OCI-LY3 (cell line): ENCODE measurements at regions not wholly inside any gene's neighbourhood (a gene's known extent, or its start where the extent isn't known, plus 50 kb on each side); places are given as distances from the start of the nearest gene placed in this dataset.

Experiments used
- H2AFZ ChIP-seq: fragments of 200-600, 300-600 bp; shearing (Covaris generic); 2 replicates; pipeline ENCODE4 v1.6.0; 2014; ENCODE audit warnings: antibody characterized with exemption, low read depth, low read length
- H3K27ac ChIP-seq: fragments of 200-600, 300-600 bp; sonication (generic); 2 replicates; pipeline ENCODE4 v1.5.1; 2014; ENCODE audit warnings: mild to moderate bottlenecking, low read length, moderate library complexity, mixed read lengths
- H3K27me3 ChIP-seq: fragments of 200-600, 300-600 bp; sonication (generic); 2 replicates; pipeline ENCODE4 v1.6.1; 2014; ENCODE audit warnings: low read depth, low read length, mixed read lengths
- H3K36me3 ChIP-seq: fragments of 200-600, 300-600 bp; sonication (generic); replicated peaks from 2 replicates; pipeline ENCODE3; 2014; ENCODE audit warnings: low read depth, low read length, mixed read lengths
- H3K4me1 ChIP-seq: fragments of 300-600, 200-600 bp; sonication (generic); 2 replicates; pipeline ENCODE4 v1.6.1; 2014; ENCODE audit warnings: low read length, mixed read lengths
- H3K4me2 ChIP-seq: fragments of 200-600, 300-600 bp; sonication (generic); 2 replicates; pipeline ENCODE4 v1.6.1; 2014; ENCODE audit warnings: low read length, mixed read lengths
- H3K4me3 ChIP-seq: fragments of 300-600, 200-600 bp; sonication (generic); 2 replicates; pipeline ENCODE4 v1.5.1; 2014; ENCODE audit warnings: antibody characterized with exemption, mild to moderate bottlenecking, low read length, moderate library complexity
- H3K79me2 ChIP-seq: fragments of 300-600, 200-600 bp; shearing (Covaris generic); 2 replicates; pipeline ENCODE4 v1.6.1; 2014; ENCODE audit warnings: mild to moderate bottlenecking, low read length, mixed read lengths
- H3K9ac ChIP-seq: fragments of 300-600, 200-600 bp; shearing (Covaris generic); 2 replicates; pipeline ENCODE4 v1.6.0; 2014; ENCODE audit warnings: mild to moderate bottlenecking, low read length, moderate library complexity
- H3K9me3 ChIP-seq: fragments of 200-600, 300-600 bp; shearing (Covaris generic); 2 replicates; pipeline ENCODE4 v1.6.1; 2014; ENCODE audit warnings: low read length, mixed read lengths; ENCODE audit not compliant: insufficient read depth
- H4K20me1 ChIP-seq: fragments of 200-600, 300-600 bp; sonication (generic); 2 replicates; pipeline ENCODE4 v1.6.1; 2016; ENCODE audit warnings: low read length, mixed read lengths; ENCODE audit not compliant: insufficient read depth
- CTCF ChIP-seq: fragments of 200-600, 300-600 bp; sonication (generic); IDR thresholded peaks from 2 replicates; pipeline ENCODE4 v1.5.1; 2014; ENCODE audit warnings: antibody characterized with exemption, low read length, low read depth
- EZH2phosphoT487 ChIP-seq: fragments of 200-600 bp; shearing (Covaris generic); IDR thresholded peaks from 2 replicates; pipeline ENCODE4 v1.6.1; 2018; ENCODE audit warnings: antibody characterized with exemption, mixed run types, low read depth

GRCh38 chr10:107443326-107443725 lies 278.8 kb upstream of the SORCS1 start:
- H3K9me3 ChIP-seq = no peaks in the 10 kb centered on the region
- peak overlapping the region; percentile 78 for H3K4me3 ChIP-seq
- TF ChIP-seq CTCF (no peak), EZH2phosphoT487 (no peak)
- H3K36me3 ChIP-seq = peaks cover 13% of the 10 kb centered on the region
- peak overlapping the region; percentile 99 for H3K27ac ChIP-seq
- H3K4me1 ChIP-seq = peaks cover 58% of the 10 kb centered on the region
- H3K79me2 ChIP-seq = no peaks in the 10 kb centered on the region; the same call in 1 of the 2 replicates
- H4K20me1 ChIP-seq = no peaks in the 10 kb centered on the region
- no peak overlapping the region for H2AFZ ChIP-seq
- no peaks in the 10 kb centered on the region for H3K27me3 ChIP-seq
- H3K9ac ChIP-seq = peak overlapping the region; percentile 92
- peak overlapping the region; percentile 87 for H3K4me2 ChIP-seq

GRCh38 chr10:107442035-107442505 lies 277.6 kb upstream of the SORCS1 start:
- Histone ChIP-seq H4K20me1 (no peaks in the 10 kb centered on the region), H3K27me3 (no peaks in the 10 kb centered on the region), H3K9ac (peak overlapping the region; percentile 92), H3K79me2 (no peaks in the 10 kb centered on the region; the same call in 1 of the 2 replicates), H3K36me3 (peaks cover 8% of the 10 kb centered on the region), H3K4me3 (peak overlapping the region; percentile 78), H3K4me2 (peak overlapping the region; percentile 87), H3K9me3 (no peaks in the 10 kb centered on the region), H3K4me1 (peaks cover 71% of the 10 kb centered on the region), H3K27ac (peak overlapping the region; percentile 99), H2AFZ (no peak overlapping the region)
- no peak for TF ChIP-seq EZH2phosphoT487
- no peak for TF ChIP-seq CTCF

GRCh38 chr10:107440741-107441140 lies 276.2 kb upstream of the SORCS1 start:
- Histone ChIP-seq H3K4me3 (no peak overlapping the region), H3K4me2 (no peak overlapping the region; the same call in 1 of the 2 replicates), H3K4me1 (peaks cover 84% of the 10 kb centered on the region), H3K9ac (no peak overlapping the region), H3K27ac (peak overlapping the region; percentile 99; the same call in 1 of the 2 replicates), H4K20me1 (no peaks in the 10 kb centered on the region), H3K36me3 (peaks cover 8% of the 10 kb centered on the region), H3K79me2 (no peaks in the 10 kb centered on the region; the same call in 1 of the 2 replicates), H2AFZ (no peak overlapping the region), H3K27me3 (no peaks in the 10 kb centered on the region), H3K9me3 (no peaks in the 10 kb centered on the region)
- no peak for TF ChIP-seq CTCF
- no peak for TF ChIP-seq EZH2phosphoT487

- Histone ChIP-seq H3K36me3 (peaks cover 8% of the 10 kb centered on the region), H3K4me3 (peak overlapping the region; percentile 52), H3K27ac (peak overlapping the region; percentile 97), H3K79me2 (no peaks in the 10 kb centered on the region; the same call in 1 of the 2 replicates), H3K27me3 (no peaks in the 10 kb centered on the region), H4K20me1 (no peaks in the 10 kb centered on the region), H3K4me1 (peaks cover 88% of the 10 kb centered on the region), H2AFZ (peak overlapping the region; percentile 27; the same call in 1 of the 2 replicates), H3K9me3 (no peaks in the 10 kb centered on the region), H3K4me2 (peak overlapping the region; percentile 71), H3K9ac (peak overlapping the region; percentile 93)
- TF ChIP-seq CTCF (no peak), EZH2phosphoT487 (no peak)
Observed at GRCh38 chr10:107437921-107438320, 273.4 kb upstream of the SORCS1 start.
